ENCODE measurements at regions not wholly inside any gene's neighbourhood (a gene's known extent, or its start where the extent isn't known, plus 50 kb on each side); places are given as distances from the start of the nearest gene placed in this dataset.

- TF ChIP-seq POLR2AphosphoS5 (IDR thresholded peaks at IDR 0.05) (no peak), REST (IDR thresholded peaks at IDR 0.05; ENCODE audit: borderline replicate concordance) (no peak), RAD21 (conservative IDR thresholded peaks at IDR 0.05) (no peak), EZH2 (IDR thresholded peaks at IDR 0.05; ENCODE audit: borderline replicate concordance, insufficient read depth, low read length, poor library complexity, severe bottlenecking) (no peak), EP300 (conservative IDR thresholded peaks at IDR 0.05; ENCODE audit: poor library complexity, severe bottlenecking) (no peak), SMC3 (conservative IDR thresholded peaks at IDR 0.05; ENCODE audit: poor library complexity) (no peak), TAF1 (IDR thresholded peaks at IDR 0.05; ENCODE audit: low read depth) (no peak)
- TF ChIP-seq, protein P1, sequence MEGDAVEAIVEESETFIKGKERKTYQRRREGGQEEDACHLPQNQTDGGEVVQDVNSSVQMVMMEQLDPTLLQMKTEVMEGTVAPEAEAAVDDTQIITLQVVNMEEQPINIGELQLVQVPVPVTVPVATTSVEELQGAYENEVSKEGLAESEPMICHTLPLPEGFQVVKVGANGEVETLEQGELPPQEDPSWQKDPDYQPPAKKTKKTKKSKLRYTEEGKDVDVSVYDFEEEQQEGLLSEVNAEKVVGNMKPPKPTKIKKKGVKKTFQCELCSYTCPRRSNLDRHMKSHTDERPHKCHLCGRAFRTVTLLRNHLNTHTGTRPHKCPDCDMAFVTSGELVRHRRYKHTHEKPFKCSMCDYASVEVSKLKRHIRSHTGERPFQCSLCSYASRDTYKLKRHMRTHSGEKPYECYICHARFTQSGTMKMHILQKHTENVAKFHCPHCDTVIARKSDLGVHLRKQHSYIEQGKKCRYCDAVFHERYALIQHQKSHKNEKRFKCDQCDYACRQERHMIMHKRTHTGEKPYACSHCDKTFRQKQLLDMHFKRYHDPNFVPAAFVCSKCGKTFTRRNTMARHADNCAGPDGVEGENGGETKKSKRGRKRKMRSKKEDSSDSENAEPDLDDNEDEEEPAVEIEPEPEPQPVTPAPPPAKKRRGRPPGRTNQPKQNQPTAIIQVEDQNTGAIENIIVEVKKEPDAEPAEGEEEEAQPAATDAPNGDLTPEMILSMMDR (IDR thresholded peaks at IDR 0.05; ENCODE audit: poor library complexity, severe bottlenecking), result no peak
Observed at GRCh38 chr10:128567551-128567950, 441.3 kb upstream of the MKI67 start.
